Trophoblast cell (in vitro differentiated cells and primary cell): ENCODE measurements at regions not wholly inside any gene's neighbourhood (a gene's known extent, or its start where the extent isn't known, plus 50 kb on each side); places are given as distances from the start of the nearest gene placed in this dataset.
"Not testable (repeated sequence)": the region's sequence is repeated elsewhere in the genome, so short reads cannot be mapped to it uniquely, and the experiment has no call there.

Experiments used
- DNase-seq, 2 donors: peaks; one replicate each; pipeline ENCODE4 v3.0.0-alpha.2; 2016
- H2AFZ ChIP-seq: 2 replicates; pipeline ENCODE4 v1.6.1; 2013; ENCODE audit warnings: low read length, moderate library complexity, mild to moderate bottlenecking; ENCODE audit not compliant: insufficient read depth, poor library complexity
- H2AK5ac ChIP-seq: 2 replicates; pipeline ENCODE4 v1.6.1; 2013; ENCODE audit warnings: mild to moderate bottlenecking, low read length
- H2BK120ac ChIP-seq: 2 replicates; pipeline ENCODE4 v1.6.1; 2013; ENCODE audit warnings: low read length, mild to moderate bottlenecking, moderate library complexity; ENCODE audit not compliant: insufficient read depth, poor library complexity
- H2BK12ac ChIP-seq: 2 replicates; pipeline ENCODE4 v1.6.1; 2013; ENCODE audit warnings: mild to moderate bottlenecking, low read length, moderate library complexity
- H2BK5ac ChIP-seq: 2 replicates; pipeline ENCODE4 v1.6.1; 2013; ENCODE audit warnings: low read length, low read depth, moderate library complexity, mild to moderate bottlenecking; ENCODE audit not compliant: poor library complexity
- H3K14ac ChIP-seq: 2 replicates; pipeline ENCODE4 v1.6.1; 2013; ENCODE audit warnings: mild to moderate bottlenecking, low read length
- H3K18ac ChIP-seq: 2 replicates; pipeline ENCODE4 v1.6.1; 2013; ENCODE audit warnings: mild to moderate bottlenecking, low read length
- H3K23ac ChIP-seq: 2 replicates; pipeline ENCODE4 v1.6.1; 2013; ENCODE audit warnings: low read length
- H3K27ac ChIP-seq: 2 replicates; pipeline ENCODE4 v1.5.1; 2013; ENCODE audit warnings: low read depth, mild to moderate bottlenecking, inconsistent platforms, low read length, moderate library complexity
- H3K27me3 ChIP-seq: 2 replicates; pipeline ENCODE4 v1.6.1; 2013; ENCODE audit warnings: inconsistent platforms, mild to moderate bottlenecking, low read length, moderate library complexity; ENCODE audit not compliant: insufficient read depth
- H3K36me3 ChIP-seq, 2 experiments: 1 replicate in 1 of 2; 2 replicates in 1 of 2; pipeline ENCODE4 v1.6.1; 2013; ENCODE audit warnings: low read length in 2 of 2, mild to moderate bottlenecking in 2 of 2, moderate library complexity in 1 of 2; ENCODE audit not compliant: insufficient read depth in 2 of 2, control insufficient read depth in 1 of 2
- H3K4ac ChIP-seq: 2 replicates; pipeline ENCODE4 v1.6.1; 2013; ENCODE audit warnings: low read depth, mild to moderate bottlenecking, low read length, moderate library complexity
- H3K4me1 ChIP-seq, 2 experiments: 1 replicate in 1 of 2; 2 replicates in 1 of 2; pipeline ENCODE4 v1.6.1; 2013; ENCODE audit warnings: low read length in 2 of 2, mild to moderate bottlenecking in 2 of 2, moderate library complexity in 1 of 2; ENCODE audit not compliant: insufficient read depth in 2 of 2, control insufficient read depth in 1 of 2
- H3K4me2 ChIP-seq: 2 replicates; pipeline ENCODE4 v1.6.1; 2013; ENCODE audit warnings: inconsistent platforms, mild to moderate bottlenecking, low read length, moderate library complexity
- H3K4me3 ChIP-seq: 2 replicates; pipeline ENCODE4 v1.5.1; 2013; ENCODE audit warnings: mild to moderate bottlenecking, low read depth, low read length, inconsistent platforms
- H3K79me1 ChIP-seq: one replicate; pipeline ENCODE4 v1.6.1; 2013; ENCODE audit warnings: low read length
- H3K79me2 ChIP-seq: 2 replicates; pipeline ENCODE4 v1.6.1; 2013; ENCODE audit warnings: low read length, mild to moderate bottlenecking; ENCODE audit not compliant: control insufficient read depth, insufficient read depth, poor library complexity
- H3K9ac ChIP-seq: 2 replicates; pipeline ENCODE4 v1.6.1; 2013; ENCODE audit warnings: mild to moderate bottlenecking, low read length
- H3K9me3 ChIP-seq: 2 replicates; pipeline ENCODE4 v1.6.1; 2013; ENCODE audit warnings: low read depth, mild to moderate bottlenecking, control low read depth, inconsistent platforms, low read length; ENCODE audit not compliant: insufficient read depth
- H4K12ac ChIP-seq: 2 replicates; pipeline ENCODE4 v1.6.1; 2013; ENCODE audit warnings: low read depth, mild to moderate bottlenecking, low read length, moderate library complexity
- H4K8ac ChIP-seq: 2 replicates; pipeline ENCODE4 v1.6.1; 2013; ENCODE audit warnings: low read depth, mild to moderate bottlenecking, low read length, moderate library complexity
- H4K91ac ChIP-seq: one replicate; pipeline ENCODE4 v1.6.1; 2013; ENCODE audit warnings: low read depth, mild to moderate bottlenecking, low read length, moderate library complexity
- WGBS: extraction: QIAGEN DNeasy Blood & Tissue Kit; methylation state at CpG from one replicate; pipeline ENCODE4 v1.1.7; 2013; ENCODE audit warnings: missing lambda C conversion rate; ENCODE audit not compliant: insufficient read length, insufficient coverage; ENCODE audit errors: extremely low coverage; 5-methylcytosine and 5-hydroxymethylcytosine counted together

DNA sequence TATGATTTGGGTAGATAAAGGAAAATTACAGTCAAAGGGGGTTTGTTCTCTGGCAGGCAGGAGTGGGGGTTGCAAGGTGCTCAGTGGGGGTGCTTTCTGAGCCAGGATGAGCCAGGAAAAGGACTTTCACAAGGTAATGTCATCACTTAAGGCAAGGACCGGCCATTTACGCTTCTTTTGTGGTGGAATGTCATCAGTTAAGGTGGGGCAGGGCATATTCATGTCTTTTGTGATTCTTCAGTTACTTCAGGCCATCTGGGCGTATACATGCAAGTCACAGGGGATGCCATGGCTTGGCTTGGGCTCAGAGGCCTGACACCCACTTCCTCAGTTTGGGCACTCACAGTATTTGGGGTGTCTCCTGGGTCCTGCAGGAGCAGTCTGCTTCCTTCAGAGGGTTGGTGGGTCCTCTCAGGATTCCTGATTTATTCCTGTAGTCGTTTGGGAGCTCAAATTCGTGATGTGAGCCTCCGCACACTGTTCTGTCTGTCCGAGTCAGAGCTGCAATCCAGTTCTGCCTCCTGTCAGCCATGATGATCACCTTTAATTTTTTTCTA lies 526.1 kb downstream of the NEBL start:
- not testable (repeated sequence) for H3K9me3 ChIP-seq, H4K12ac ChIP-seq, H3K4me2 ChIP-seq, H3K23ac ChIP-seq, H3K4me3 ChIP-seq, H3K14ac ChIP-seq, H2BK12ac ChIP-seq, H2BK5ac ChIP-seq, H3K79me1 ChIP-seq, H3K27me3 ChIP-seq, H3K27ac ChIP-seq, H3K4ac ChIP-seq, H3K18ac ChIP-seq, H4K8ac ChIP-seq, H3K9ac ChIP-seq, H2AK5ac ChIP-seq, H3K4me1 ChIP-seq, DNase-seq, H2BK120ac ChIP-seq, H2AFZ ChIP-seq, H3K36me3 ChIP-seq, H3K79me2 ChIP-seq, H4K91ac ChIP-seq
- no CpG with 5 or more reads among the region's 7 CpGs for WGBS

DNA sequence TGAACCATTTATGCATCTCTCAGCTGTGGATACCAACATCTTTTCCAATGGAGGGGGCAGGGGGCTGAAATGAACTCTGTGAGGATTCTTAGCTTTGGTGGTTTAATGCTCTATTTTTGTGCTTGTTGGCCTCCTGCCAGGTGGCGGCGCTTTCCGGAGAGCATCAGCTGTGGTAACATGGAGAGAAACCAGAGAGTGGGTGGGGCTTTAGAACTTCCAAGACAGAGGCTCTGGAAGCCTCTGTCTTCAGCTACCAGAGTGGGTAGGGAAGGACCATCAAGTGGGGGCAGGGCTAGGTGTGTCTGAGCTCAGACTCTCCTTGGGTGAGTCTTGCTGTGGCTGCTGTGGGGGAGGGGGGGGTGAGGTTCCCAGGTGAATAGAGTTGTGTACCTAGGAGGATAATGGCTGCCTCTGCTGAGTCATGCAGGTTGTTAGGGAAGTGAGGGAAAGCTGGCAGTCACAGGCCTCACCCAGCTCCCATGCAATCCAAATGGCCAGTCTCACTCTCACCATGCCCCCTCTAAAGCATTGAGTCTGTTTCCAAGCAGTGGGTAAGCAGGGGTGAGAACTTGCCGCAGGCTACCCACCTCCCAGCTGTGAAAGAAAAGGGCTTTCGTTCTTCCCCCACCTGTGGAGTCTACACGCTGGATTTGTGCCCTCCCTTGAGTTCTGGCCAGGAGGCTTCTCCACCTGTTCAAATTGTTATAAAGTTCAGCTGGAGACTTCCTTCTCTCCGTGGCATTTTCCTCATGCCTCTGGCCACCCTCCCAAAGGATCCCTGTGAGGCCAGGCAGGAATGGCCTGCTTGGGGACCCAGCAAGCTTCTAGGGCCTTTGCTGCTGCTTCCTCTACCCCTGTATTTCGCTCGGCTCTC lies 527.0 kb downstream of the NEBL start:
- Histone ChIP-seq H2BK120ac (peak overlapping the region; percentile 2), H3K9me3 (no peaks in the 10 kb centered on the region), H3K9ac (no peak overlapping the region), H4K91ac (no peak overlapping the region), H3K27me3 (no peaks in the 10 kb centered on the region), H2BK5ac (no peak overlapping the region), H3K4ac (no peak overlapping the region), H2BK12ac (no peak overlapping the region), H4K8ac (no peak overlapping the region), H3K4me1 (peaks cover 0 to 3% of the 10 kb centered on the region in 2 experiments), H2AK5ac (no peak overlapping the region), H4K12ac (no peak overlapping the region), H2AFZ (no peak overlapping the region), H3K27ac (no peak overlapping the region), H3K18ac (no peak overlapping the region), H3K4me2 (no peak overlapping the region), H3K79me1 (peaks cover 4% of the 10 kb centered on the region), H3K4me3 (no peak overlapping the region), H3K14ac (no peak overlapping the region), H3K23ac (no peak overlapping the region), H3K79me2 (no peaks in the 10 kb centered on the region), H3K36me3 (no peaks in the 10 kb centered on the region)
- no peak for DNase-seq
- no CpG with 5 or more reads among the region's 9 CpGs for WGBS

DNA sequence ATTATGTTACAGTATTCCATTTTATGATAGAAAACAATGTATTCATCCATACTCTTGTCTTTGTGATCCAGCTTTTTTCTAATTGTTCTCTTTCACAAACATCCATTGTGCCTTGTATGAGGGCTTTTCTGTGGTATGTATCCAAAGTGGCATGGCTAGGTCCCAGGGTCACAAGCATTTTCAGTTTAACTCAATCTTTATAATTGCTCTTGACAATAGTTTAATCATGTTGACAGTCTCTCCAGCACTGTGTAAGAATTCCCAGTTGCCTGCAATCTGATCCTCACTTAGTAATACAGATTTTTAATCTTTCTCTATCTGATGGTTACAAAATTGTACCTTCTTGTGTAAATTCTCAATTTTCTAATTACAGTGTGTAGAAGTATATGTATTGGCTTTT lies 533.4 kb downstream of the NEBL start:
- Histone ChIP-seq H3K27me3 (no peaks in the 10 kb centered on the region), H3K4me1 (no peaks in the 10 kb centered on the region), H4K8ac (no peak overlapping the region), H3K79me1 (no peaks in the 10 kb centered on the region), H3K4me2 (no peak overlapping the region), H4K12ac (no peak overlapping the region), H2BK120ac (no peak overlapping the region), H3K27ac (no peak overlapping the region), H3K23ac (no peak overlapping the region), H2BK5ac (no peak overlapping the region), H3K9ac (no peak overlapping the region), H3K4ac (no peak overlapping the region), H2AFZ (no peak overlapping the region), H3K4me3 (no peak overlapping the region), H3K36me3 (no peaks in the 10 kb centered on the region), H4K91ac (no peak overlapping the region), H2BK12ac (no peak overlapping the region), H2AK5ac (no peak overlapping the region), H3K14ac (no peak overlapping the region), H3K9me3 (peaks cover 1% of the 10 kb centered on the region), H3K18ac (no peak overlapping the region), H3K79me2 (no peaks in the 10 kb centered on the region)
- no peak for DNase-seq

DNA sequence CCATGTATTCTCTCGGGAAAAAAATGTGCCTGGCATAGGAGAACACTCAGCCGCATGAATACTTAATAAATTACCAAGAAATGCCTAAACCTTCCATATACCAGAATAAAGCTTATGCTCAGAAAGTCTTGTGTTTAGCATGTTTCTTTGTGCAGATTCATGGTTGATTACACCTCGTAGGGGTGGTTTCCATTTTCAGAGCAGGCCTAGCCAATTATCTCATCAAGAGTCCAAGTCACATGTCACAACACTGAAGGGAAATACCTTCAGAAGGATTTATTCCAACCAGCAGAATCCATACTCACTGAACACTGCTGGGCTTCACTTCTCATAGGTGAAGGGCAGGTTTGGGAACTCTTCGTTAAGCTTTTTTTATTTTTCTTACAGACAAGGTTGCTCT lies 539.7 kb downstream of the PLXDC2 start:
- Histone ChIP-seq H3K4me1 (no peaks in the 10 kb centered on the region), H3K36me3 (no peaks in the 10 kb centered on the region), H3K4ac (no peak overlapping the region), H2AK5ac (no peak overlapping the region), H4K91ac (no peak overlapping the region), H4K12ac (no peak overlapping the region), H3K79me2 (no peaks in the 10 kb centered on the region), H4K8ac (no peak overlapping the region), H3K18ac (no peak overlapping the region), H3K14ac (no peak overlapping the region), H3K4me3 (no peak overlapping the region), H3K9me3 (no peaks in the 10 kb centered on the region), H2BK120ac (no peak overlapping the region), H2AFZ (no peak overlapping the region), H3K79me1 (no peaks in the 10 kb centered on the region), H3K27me3 (no peaks in the 10 kb centered on the region), H2BK12ac (no peak overlapping the region), H3K9ac (no peak overlapping the region), H2BK5ac (no peak overlapping the region), H3K27ac (no peak overlapping the region), H3K4me2 (no peak overlapping the region), H3K23ac (no peak overlapping the region)
- no peak for DNase-seq
- no CpG with 5 or more reads among the region's 4 CpGs for WGBS
